ENCODE measurements at regions not wholly inside any gene's neighbourhood (a gene's known extent, or its start where the extent isn't known, plus 50 kb on each side); places are given as distances from the start of the nearest gene placed in this dataset.

DNA sequence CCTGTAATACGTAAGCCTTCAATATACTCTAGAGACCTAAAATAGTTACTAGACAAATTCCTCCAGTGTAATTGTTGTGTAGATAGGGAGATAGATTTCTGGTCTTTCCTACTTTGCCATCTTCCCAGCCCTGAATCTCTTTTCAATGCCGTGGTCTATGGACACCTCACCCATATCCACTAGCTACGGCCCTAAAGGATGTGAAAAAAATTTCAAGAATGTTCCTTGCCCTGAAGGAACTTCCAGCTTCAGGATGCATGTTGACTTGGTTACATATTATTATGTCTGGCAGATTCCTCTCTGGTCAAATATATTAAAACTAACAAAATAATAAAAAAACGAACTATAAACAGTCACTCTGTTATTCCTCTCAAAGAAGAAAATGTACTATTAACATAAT is 52.4 kb upstream of the TSPAN5 start:
- TF ChIP-seq, protein P1, sequence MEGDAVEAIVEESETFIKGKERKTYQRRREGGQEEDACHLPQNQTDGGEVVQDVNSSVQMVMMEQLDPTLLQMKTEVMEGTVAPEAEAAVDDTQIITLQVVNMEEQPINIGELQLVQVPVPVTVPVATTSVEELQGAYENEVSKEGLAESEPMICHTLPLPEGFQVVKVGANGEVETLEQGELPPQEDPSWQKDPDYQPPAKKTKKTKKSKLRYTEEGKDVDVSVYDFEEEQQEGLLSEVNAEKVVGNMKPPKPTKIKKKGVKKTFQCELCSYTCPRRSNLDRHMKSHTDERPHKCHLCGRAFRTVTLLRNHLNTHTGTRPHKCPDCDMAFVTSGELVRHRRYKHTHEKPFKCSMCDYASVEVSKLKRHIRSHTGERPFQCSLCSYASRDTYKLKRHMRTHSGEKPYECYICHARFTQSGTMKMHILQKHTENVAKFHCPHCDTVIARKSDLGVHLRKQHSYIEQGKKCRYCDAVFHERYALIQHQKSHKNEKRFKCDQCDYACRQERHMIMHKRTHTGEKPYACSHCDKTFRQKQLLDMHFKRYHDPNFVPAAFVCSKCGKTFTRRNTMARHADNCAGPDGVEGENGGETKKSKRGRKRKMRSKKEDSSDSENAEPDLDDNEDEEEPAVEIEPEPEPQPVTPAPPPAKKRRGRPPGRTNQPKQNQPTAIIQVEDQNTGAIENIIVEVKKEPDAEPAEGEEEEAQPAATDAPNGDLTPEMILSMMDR (optimal IDR thresholded peaks at IDR 0.05 in 1 of 3, IDR thresholded peaks at IDR 0.05 in 1 of 3, conservative IDR thresholded peaks at IDR 0.05 in 1 of 3; ENCODE audit: extremely low read depth in 1 of 3, insufficient read depth in 2 of 3, low read length in 3 of 3) = no peak
- no peak for TF ChIP-seq EZH2 (IDR thresholded peaks at IDR 0.05; ENCODE audit: low read length)
